Loucy (cell line): ENCODE measurements at regions not wholly inside any gene's neighbourhood (a gene's known extent, or its start where the extent isn't known, plus 50 kb on each side); places are given as distances from the start of the nearest gene placed in this dataset.

Source experiments
- H2AFZ ChIP-seq: fragments of 200-600 bp; sonication (generic); 2 replicates; pipeline ENCODE4 v1.6.0; 2016; ENCODE audit warnings: antibody characterized with exemption, mild to moderate bottlenecking, low read length, moderate library complexity
- H3F3A ChIP-seq: fragments of 200-600 bp; 2 replicates; pipeline ENCODE4 v1.6.0; 2016; ENCODE audit warnings: antibody characterized with exemption, low read depth, mild to moderate bottlenecking
- H3K27me3 ChIP-seq: fragments of 200-600 bp; sonication (generic); 2 replicates; pipeline ENCODE4 v1.6.1; 2014; ENCODE audit warnings: low read length, mild to moderate bottlenecking; ENCODE audit not compliant: insufficient read depth, poor library complexity, severe bottlenecking
- H3K36me3 ChIP-seq: fragments of 200-600 bp; sonication (generic); 2 replicates; pipeline ENCODE4 v1.6.1; 2016; ENCODE audit warnings: low read length; ENCODE audit not compliant: insufficient read depth
- H3K4me1 ChIP-seq: fragments of 200-600 bp; sonication (generic); 2 replicates; pipeline ENCODE4 v1.5.1; 2014; ENCODE audit warnings: low read length, mild to moderate bottlenecking; ENCODE audit not compliant: insufficient read depth, poor library complexity, severe bottlenecking
- H3K4me2 ChIP-seq: fragments of 200-600 bp; sonication (generic); 2 replicates; pipeline ENCODE4 v1.6.0; 2014; ENCODE audit warnings: antibody characterized with exemption, low read length, low read depth, mild to moderate bottlenecking; ENCODE audit not compliant: poor library complexity, severe bottlenecking
- H3K4me3 ChIP-seq: fragments of 200-600 bp; sonication (generic); 2 replicates; pipeline ENCODE4 v1.5.1; 2014; ENCODE audit warnings: low read length, mild to moderate bottlenecking, mixed read lengths; ENCODE audit not compliant: poor library complexity, severe bottlenecking
- H3K79me2 ChIP-seq: fragments of 200-600 bp; sonication (generic); 2 replicates; pipeline ENCODE4 v1.6.1; 2014; ENCODE audit warnings: low read length; ENCODE audit not compliant: insufficient read depth
- H3K9ac ChIP-seq: fragments of 200-600 bp; sonication (generic); 2 replicates; pipeline ENCODE4 v1.6.0; 2014; ENCODE audit warnings: mild to moderate bottlenecking, low read depth, low read length, moderate library complexity; ENCODE audit not compliant: poor library complexity, severe bottlenecking
- H3K9me2 ChIP-seq: fragments of 200-600 bp; sonication (generic); replicated peaks from 2 replicates; pipeline ENCODE4 v1.6.1; 2016; ENCODE audit warnings: low read depth, low read length, mixed read lengths
- H3K9me3 ChIP-seq: fragments of 200-600 bp; sonication (generic); 2 replicates; pipeline ENCODE4 v1.6.1; 2014; ENCODE audit warnings: mild to moderate bottlenecking, antibody characterized with exemption, low read length, low read depth; ENCODE audit not compliant: insufficient read depth
- H4K20me1 ChIP-seq: fragments of 200-600 bp; sonication (generic); 2 replicates; pipeline ENCODE4 v1.6.0; 2014; ENCODE audit warnings: antibody characterized with exemption, low read length, mild to moderate bottlenecking; ENCODE audit not compliant: insufficient read depth, poor library complexity, severe bottlenecking
- EZH2phosphoT487 ChIP-seq: fragments of 200-600 bp; IDR thresholded peaks from 2 replicates; pipeline ENCODE4 v1.6.1; 2018; ENCODE audit warnings: antibody characterized with exemption, mild to moderate bottlenecking, moderate library complexity, borderline replicate concordance
- TF ChIP-seq, protein P1 (sequence below): fragments of 200-600 bp; sonication (generic); conservative IDR thresholded peaks from 2 replicates; pipeline ENCODE4 v1.5.1; 2014; ENCODE audit warnings: mild to moderate bottlenecking, antibody characterized with exemption, low read length

DNA sequence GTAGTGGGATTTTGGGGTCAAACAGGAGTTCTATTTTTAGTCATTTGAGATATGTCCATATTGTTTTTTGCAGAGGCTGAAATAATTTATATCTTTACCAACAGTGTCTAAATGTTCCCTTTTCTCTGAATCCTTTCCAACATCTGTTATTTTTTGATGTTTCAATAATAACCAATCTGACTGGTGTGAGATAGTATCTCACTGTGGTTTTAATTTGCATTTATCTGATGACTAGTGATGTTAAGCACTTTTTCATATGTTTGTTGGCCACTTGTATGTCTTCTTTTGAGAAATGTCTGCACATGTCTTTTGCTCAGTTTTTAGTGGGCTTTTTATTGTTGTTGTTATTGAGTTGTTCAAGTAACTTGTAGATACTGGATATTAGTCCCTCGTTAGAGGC, 1325.0 kb downstream of the BRINP3 start:
- Histone ChIP-seq H3K4me2 (no peak overlapping the region), H3K79me2 (no peaks in the 10 kb centered on the region), H3K4me1 (no peaks in the 10 kb centered on the region), H3F3A (no peaks in the 10 kb centered on the region), H2AFZ (no peak overlapping the region), H3K9ac (no peak overlapping the region), H3K36me3 (no peaks in the 10 kb centered on the region), H4K20me1 (no peaks in the 10 kb centered on the region), H3K9me2 (no peaks in the 10 kb centered on the region), H3K9me3 (no peaks in the 10 kb centered on the region), H3K27me3 (no peaks in the 10 kb centered on the region), H3K4me3 (no peak overlapping the region)
- no peak for TF ChIP-seq EZH2phosphoT487
- TF ChIP-seq, protein P1, sequence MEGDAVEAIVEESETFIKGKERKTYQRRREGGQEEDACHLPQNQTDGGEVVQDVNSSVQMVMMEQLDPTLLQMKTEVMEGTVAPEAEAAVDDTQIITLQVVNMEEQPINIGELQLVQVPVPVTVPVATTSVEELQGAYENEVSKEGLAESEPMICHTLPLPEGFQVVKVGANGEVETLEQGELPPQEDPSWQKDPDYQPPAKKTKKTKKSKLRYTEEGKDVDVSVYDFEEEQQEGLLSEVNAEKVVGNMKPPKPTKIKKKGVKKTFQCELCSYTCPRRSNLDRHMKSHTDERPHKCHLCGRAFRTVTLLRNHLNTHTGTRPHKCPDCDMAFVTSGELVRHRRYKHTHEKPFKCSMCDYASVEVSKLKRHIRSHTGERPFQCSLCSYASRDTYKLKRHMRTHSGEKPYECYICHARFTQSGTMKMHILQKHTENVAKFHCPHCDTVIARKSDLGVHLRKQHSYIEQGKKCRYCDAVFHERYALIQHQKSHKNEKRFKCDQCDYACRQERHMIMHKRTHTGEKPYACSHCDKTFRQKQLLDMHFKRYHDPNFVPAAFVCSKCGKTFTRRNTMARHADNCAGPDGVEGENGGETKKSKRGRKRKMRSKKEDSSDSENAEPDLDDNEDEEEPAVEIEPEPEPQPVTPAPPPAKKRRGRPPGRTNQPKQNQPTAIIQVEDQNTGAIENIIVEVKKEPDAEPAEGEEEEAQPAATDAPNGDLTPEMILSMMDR: no peak

DNA sequence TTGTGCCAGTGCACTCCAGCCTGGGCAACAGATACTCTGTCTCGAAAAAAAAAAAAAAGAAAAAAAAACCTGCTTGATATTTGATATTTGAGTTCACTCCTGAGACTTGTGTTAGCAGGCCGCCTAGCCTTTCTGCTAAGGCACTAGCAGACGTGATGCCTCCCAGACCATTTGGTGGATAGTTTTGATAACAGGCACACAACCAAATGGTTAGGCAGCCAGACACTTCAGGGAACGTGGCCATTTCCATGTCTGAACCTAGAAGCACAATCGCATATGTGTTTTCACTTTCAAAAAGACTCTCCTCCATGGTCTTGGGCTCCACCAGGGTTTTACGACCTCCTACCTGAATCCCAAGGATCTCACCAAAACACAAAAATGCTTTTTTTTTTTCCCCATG, 1319.5 kb downstream of the BRINP3 start:
- Histone ChIP-seq H3K9me3 (no peaks in the 10 kb centered on the region), H3K79me2 (no peaks in the 10 kb centered on the region), H3K4me3 (no peak overlapping the region), H4K20me1 (no peaks in the 10 kb centered on the region), H3F3A (no peaks in the 10 kb centered on the region), H3K36me3 (no peaks in the 10 kb centered on the region), H3K4me2 (no peak overlapping the region), H3K9ac (no peak overlapping the region), H3K4me1 (no peaks in the 10 kb centered on the region), H3K9me2 (no peaks in the 10 kb centered on the region), H2AFZ (no peak overlapping the region), H3K27me3 (no peaks in the 10 kb centered on the region)
- TF ChIP-seq, protein P1: no peak
- no peak for TF ChIP-seq EZH2phosphoT487

DNA sequence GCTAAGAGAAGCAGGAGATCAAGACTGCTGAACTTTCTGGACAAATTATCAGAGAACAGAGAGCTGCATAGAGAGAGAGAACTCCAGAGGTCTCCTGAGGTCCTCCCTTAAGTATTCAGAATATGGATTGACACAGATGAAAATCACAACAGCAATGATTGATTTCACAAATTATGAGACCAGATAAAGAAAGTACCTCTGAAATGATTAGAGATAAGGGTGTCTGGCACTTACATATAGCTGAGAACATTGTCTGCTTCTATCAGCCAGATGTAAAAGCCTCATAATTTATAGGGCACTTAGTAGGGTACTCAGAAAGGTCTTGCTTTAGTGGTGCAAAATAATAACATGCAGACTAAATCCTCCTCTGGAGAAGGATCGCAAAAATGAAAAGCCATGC, 1301.8 kb downstream of the BRINP3 start:
- Histone ChIP-seq H2AFZ (no peak overlapping the region), H3F3A (no peaks in the 10 kb centered on the region), H3K79me2 (no peaks in the 10 kb centered on the region), H3K36me3 (no peaks in the 10 kb centered on the region), H3K9me3 (no peaks in the 10 kb centered on the region), H3K4me3 (no peak overlapping the region), H3K4me1 (no peaks in the 10 kb centered on the region), H3K9me2 (no peaks in the 10 kb centered on the region), H3K9ac (no peak overlapping the region), H4K20me1 (no peaks in the 10 kb centered on the region), H3K27me3 (no peaks in the 10 kb centered on the region), H3K4me2 (no peak overlapping the region)
- TF ChIP-seq, protein P1: no peak
- no peak for TF ChIP-seq EZH2phosphoT487
